Upper lobe of left lung (tissue), 6 donors: ENCODE measurements at regions not wholly inside any gene's neighbourhood (a gene's known extent, or its start where the extent isn't known, plus 50 kb on each side); places are given as distances from the start of the nearest gene placed in this dataset.

Experiments used
- ATAC-seq, 2 donors: fragments of 200-7000 bp; cut with Tn5 transposase; one replicate each; pipeline ENCODE4 v1.9.1; 2022; ENCODE audit warnings: mild to moderate bottlenecking in 2 of 2, moderate library complexity in 2 of 2; ENCODE audit not compliant: low FRiP score in 2 of 2
- DNase-seq, 2 donors: peaks; one replicate each; pipeline ENCODE4 v3.0.0-alpha.2; 2019 to 2020
- H3K27ac ChIP-seq, 4 donors: fragments of 200-600 bp; sonication (generic); one replicate each; pipeline ENCODE4 v1.5.1; 2016 to 2019
- H3K27me3 ChIP-seq, 4 donors: fragments of 200-600 bp; sonication (generic); one replicate each; pipeline ENCODE4 v1.5.1; 2017 to 2019
- H3K36me3 ChIP-seq, 4 donors: fragments of 200-600 bp; sonication (generic); one replicate each; pipeline ENCODE4 v1.5.1; 2016 to 2019
- H3K4me1 ChIP-seq, 4 donors: fragments of 200-600 bp; sonication (generic); one replicate each; pipeline ENCODE4 v1.5.1; 2018 to 2019
- H3K4me3 ChIP-seq, 4 donors: fragments of 200-600 bp; sonication (generic); one replicate each; pipeline ENCODE4 v1.5.1; 2017 to 2019; ENCODE audit warnings: mild to moderate bottlenecking in 2 of 4, moderate library complexity in 1 of 4
- H3K9me3 ChIP-seq, 4 donors: fragments of 200-600 bp; sonication (generic); one replicate each; pipeline ENCODE4 v1.5.1; 2018 to 2019
- EP300 ChIP-seq, 4 donors: sonication (generic); formaldehyde crosslinking; IDR thresholded peaks; one replicate each; pipeline ENCODE4 v1.5.1; 2017; ENCODE audit warnings: antibody characterized with exemption in 4 of 4, control low read depth in 2 of 4
- POLR2A ChIP-seq, 4 donors: fragments of 450-650 bp; IDR thresholded peaks; one replicate each; pipeline ENCODE4 v1.5.1; 2016 to 2017; ENCODE audit warnings: antibody characterized with exemption in 4 of 4, mild to moderate bottlenecking in 2 of 4
- POLR2AphosphoS5 ChIP-seq, 2 donors: sonication (generic); formaldehyde crosslinking; IDR thresholded peaks; one replicate each; pipeline ENCODE4 v1.5.1; 2017; ENCODE audit warnings: antibody characterized with exemption in 2 of 2
- WGBS, 2 donors: methylation state at CpG; one replicate each; pipeline ENCODE4 v1.1.5; 2017 to 2018; 5-methylcytosine and 5-hydroxymethylcytosine counted together
- TF ChIP-seq, protein P1 (sequence below), 6 experiments: fragments of 450-650 bp in 4 of 6; fragments of 200-600 bp in 2 of 6; sonication (generic) in 2 of 6; IDR thresholded peaks; one replicate each; pipeline ENCODE4 v1.5.1; 2016 to 2019; ENCODE audit warnings: antibody characterized with exemption in 6 of 6
- donor health status: DM: no; HTN: no; CAD: no; lungs with moderate emphysema.
- donor health status: DM: no; HTN: yes; CAD: no; lungs with severe emphysema.

DNA sequence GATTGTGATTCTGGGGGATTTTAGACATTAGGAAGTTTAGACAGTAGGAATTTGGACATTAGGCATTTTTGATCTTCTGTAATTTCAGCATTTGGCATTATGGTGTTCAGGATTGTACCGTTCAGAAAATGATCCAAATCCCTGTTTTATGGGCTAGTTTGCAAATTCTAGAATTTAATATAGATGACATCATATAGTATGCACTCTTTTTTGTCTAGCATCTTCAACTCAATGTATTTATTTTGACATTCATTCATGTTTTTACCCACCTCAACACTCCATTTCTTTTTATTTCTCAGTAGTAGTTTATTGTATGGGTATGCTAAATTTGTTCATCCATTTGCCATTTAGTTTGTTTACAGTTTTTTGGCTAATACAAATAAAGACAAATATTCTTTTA is 105.3 kb upstream of the ZPLD1 start:
- WGBS, 2 donors = 83 to 92% methylated on average over 1 of the region's 1 CpG
- DNase-seq (no peak), ATAC-seq (no peak)
- Histone ChIP-seq H3K27me3 (no peaks in the 10 kb centered on the region), H3K4me3 (no peak overlapping the region), H3K36me3 (no peaks in the 10 kb centered on the region), H3K27ac (no peak overlapping the region), H3K4me1 (no peaks in the 10 kb centered on the region), H3K9me3 (no peaks in the 10 kb centered on the region)
- TF ChIP-seq EP300 (IDR thresholded peaks at IDR 0.05) (no peak), POLR2AphosphoS5 (IDR thresholded peaks at IDR 0.05) (no peak), POLR2A (IDR thresholded peaks at IDR 0.05) (no peak)
- TF ChIP-seq, protein P1, sequence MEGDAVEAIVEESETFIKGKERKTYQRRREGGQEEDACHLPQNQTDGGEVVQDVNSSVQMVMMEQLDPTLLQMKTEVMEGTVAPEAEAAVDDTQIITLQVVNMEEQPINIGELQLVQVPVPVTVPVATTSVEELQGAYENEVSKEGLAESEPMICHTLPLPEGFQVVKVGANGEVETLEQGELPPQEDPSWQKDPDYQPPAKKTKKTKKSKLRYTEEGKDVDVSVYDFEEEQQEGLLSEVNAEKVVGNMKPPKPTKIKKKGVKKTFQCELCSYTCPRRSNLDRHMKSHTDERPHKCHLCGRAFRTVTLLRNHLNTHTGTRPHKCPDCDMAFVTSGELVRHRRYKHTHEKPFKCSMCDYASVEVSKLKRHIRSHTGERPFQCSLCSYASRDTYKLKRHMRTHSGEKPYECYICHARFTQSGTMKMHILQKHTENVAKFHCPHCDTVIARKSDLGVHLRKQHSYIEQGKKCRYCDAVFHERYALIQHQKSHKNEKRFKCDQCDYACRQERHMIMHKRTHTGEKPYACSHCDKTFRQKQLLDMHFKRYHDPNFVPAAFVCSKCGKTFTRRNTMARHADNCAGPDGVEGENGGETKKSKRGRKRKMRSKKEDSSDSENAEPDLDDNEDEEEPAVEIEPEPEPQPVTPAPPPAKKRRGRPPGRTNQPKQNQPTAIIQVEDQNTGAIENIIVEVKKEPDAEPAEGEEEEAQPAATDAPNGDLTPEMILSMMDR (IDR thresholded peaks at IDR 0.05) = no peak

DNA sequence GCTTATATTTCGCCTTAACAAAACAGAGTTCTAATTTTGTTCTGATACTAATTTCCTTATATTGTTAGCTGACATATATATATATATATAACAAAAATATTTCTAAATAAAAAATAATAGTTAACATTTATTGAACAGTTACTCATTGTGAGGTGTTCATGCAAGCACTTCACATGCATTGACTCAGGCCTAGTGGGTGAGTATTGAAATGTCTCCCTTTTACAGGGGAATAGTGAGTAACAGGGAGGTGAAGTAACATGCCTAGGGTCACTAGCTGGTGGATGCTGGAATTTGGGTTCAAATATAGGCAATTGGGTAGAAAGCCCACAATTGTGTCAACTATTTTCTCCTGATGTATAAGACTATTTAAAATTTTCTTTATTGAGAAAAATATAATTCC is 102.6 kb upstream of the ZPLD1 start:
- TF ChIP-seq, protein P1 (IDR thresholded peaks at IDR 0.05) = no peak
- TF ChIP-seq POLR2AphosphoS5 (IDR thresholded peaks at IDR 0.05) = no peak
- no peaks in the 10 kb centered on the region for H3K4me1 ChIP-seq
- H3K27ac ChIP-seq = no peak overlapping the region
- 91 to 94% methylated on average over 1 of the region's 1 CpG for WGBS, 2 donors
- no peaks in the 10 kb centered on the region for H3K27me3 ChIP-seq
- no peaks in the 10 kb centered on the region for H3K9me3 ChIP-seq
- ATAC-seq (no peak), DNase-seq (no peak)
- H3K36me3 ChIP-seq = no peaks in the 10 kb centered on the region
- H3K4me3 ChIP-seq = no peak overlapping the region

DNA sequence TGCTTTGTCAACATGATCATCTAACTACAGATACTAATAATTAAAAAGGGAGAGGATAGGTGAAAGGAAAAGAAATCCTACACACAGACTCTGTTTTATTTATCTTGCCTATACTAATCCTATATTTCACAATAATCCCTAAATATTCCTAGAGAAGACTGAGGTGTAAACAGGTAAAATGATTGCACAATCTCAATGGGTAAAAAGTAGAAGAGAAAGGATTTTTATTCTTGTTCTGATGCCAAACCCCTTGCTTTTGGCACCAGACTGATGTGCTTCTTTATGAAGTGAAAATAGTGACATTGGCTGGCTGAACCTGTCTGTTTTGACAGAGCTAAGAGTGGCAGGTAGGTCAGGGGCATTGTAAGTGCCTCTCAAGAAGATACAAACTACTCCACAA is 101.9 kb upstream of the ZPLD1 start:
- no peak overlapping the region for H3K27ac ChIP-seq
- no peak for TF ChIP-seq EP300 (IDR thresholded peaks at IDR 0.05)
- no peaks in the 10 kb centered on the region for H3K4me1 ChIP-seq
- H3K27me3 ChIP-seq = no peaks in the 10 kb centered on the region
- no peaks in the 10 kb centered on the region for H3K9me3 ChIP-seq
- no peak overlapping the region for H3K4me3 ChIP-seq
- ATAC-seq = no peak
- DNase-seq = no peak
- no peaks in the 10 kb centered on the region for H3K36me3 ChIP-seq

DNA sequence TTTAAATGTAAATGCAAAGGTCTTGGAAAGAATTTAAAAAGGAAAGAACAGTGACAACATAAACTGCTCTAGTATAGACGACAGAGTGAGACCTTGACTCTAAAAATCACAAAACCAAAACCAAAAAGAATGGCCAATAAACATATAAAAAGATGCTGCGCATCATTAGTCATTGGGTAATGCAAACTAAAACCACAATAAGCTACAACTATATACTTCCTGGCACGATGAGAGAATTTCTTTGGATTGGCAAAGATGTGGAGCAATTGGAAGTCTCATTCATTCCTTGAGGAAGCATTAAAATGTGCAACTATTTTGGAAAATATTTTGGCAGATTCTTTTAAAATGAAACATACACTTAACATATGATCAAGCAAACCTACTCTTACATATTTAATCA is 98.7 kb upstream of the ZPLD1 start:
- Histone ChIP-seq H3K4me3 (no peak overlapping the region), H3K36me3 (no peaks in the 10 kb centered on the region), H3K4me1 (no peaks in the 10 kb centered on the region), H3K9me3 (no peaks in the 10 kb centered on the region), H3K27ac (no peak overlapping the region), H3K27me3 (no peaks in the 10 kb centered on the region)
- WGBS, 2 donors = 78 to 80% methylated on average over 3 of the region's 3 CpGs
- no peak for DNase-seq
- ATAC-seq = no peak
- no peak for TF ChIP-seq EP300 (IDR thresholded peaks at IDR 0.05)
- TF ChIP-seq, protein P1 (IDR thresholded peaks at IDR 0.05) = no peak
- TF ChIP-seq POLR2AphosphoS5 (IDR thresholded peaks at IDR 0.05) = no peak
- no peak for TF ChIP-seq POLR2A (IDR thresholded peaks at IDR 0.05)

DNA sequence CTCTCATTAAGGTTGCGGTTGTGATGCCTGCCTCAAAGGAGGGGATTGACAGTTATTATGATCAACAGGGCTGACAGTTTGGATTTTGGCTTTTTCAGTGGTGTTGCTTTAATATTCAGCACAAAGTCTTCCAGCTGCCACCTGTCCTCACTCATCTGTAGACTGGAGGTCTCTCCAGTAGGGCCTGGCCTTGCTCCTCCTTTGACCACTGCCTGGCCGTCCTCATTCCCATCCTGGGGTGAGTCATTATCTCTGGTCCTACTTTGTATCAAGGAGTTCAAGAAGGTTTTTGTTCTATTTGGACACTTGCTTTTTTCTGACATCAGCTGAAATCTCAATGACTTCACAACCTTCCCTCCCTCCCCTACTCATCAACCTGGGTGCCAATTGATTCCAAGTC is 95.1 kb upstream of the ZPLD1 start:
- TF ChIP-seq, protein P1 (IDR thresholded peaks at IDR 0.05) = no peak
- TF ChIP-seq EP300 (IDR thresholded peaks at IDR 0.05) (no peak), POLR2A (IDR thresholded peaks at IDR 0.05) (no peak), POLR2AphosphoS5 (IDR thresholded peaks at IDR 0.05) (no peak)

More for the DNA sequence above, 95.1 kb upstream of the ZPLD1 start:
- Histone ChIP-seq H3K27me3 (no peaks in the 10 kb centered on the region), H3K27ac (no peak overlapping the region), H3K36me3 (no peaks in the 10 kb centered on the region), H3K4me1 (no peaks in the 10 kb centered on the region), H3K9me3 (no peaks in the 10 kb centered on the region), H3K4me3 (no peak overlapping the region)
- no peak for ATAC-seq
- WGBS, 2 donors = 85 to 89% methylated on average over 2 of the region's 2 CpGs
- DNase-seq = no peak
